ENCODE measurements at regions not wholly inside any gene's neighbourhood (a gene's known extent, or its start where the extent isn't known, plus 50 kb on each side); places are given as distances from the start of the nearest gene placed in this dataset.

DNA sequence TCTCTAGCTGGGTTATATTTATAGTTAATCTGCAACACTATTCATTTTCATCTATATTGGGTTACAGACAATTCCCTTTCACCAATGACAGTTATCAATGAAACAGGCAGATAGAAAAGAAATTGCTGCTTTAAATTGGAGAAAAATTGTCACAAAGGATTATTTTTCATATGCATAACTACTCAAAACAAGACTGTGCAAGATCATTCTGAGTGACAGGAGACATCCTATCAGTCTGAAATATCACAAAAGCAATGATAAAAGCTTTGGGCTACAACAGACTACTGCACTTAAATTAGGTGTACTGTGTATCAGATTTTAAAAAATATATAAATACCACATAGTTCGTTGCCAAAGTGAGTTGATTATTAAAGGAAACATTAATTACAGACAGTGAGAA is 722.6 kb downstream of the ARAP2 start:
- H3K27me3 Mint-ChIP-seq (ENCODE audit: insufficient read depth, unreplicated experiment) = no peaks in the 10 kb centered on the region
- POLR2A ChIA-PET = no interaction called here
- TF ChIP-seq, protein P1, sequence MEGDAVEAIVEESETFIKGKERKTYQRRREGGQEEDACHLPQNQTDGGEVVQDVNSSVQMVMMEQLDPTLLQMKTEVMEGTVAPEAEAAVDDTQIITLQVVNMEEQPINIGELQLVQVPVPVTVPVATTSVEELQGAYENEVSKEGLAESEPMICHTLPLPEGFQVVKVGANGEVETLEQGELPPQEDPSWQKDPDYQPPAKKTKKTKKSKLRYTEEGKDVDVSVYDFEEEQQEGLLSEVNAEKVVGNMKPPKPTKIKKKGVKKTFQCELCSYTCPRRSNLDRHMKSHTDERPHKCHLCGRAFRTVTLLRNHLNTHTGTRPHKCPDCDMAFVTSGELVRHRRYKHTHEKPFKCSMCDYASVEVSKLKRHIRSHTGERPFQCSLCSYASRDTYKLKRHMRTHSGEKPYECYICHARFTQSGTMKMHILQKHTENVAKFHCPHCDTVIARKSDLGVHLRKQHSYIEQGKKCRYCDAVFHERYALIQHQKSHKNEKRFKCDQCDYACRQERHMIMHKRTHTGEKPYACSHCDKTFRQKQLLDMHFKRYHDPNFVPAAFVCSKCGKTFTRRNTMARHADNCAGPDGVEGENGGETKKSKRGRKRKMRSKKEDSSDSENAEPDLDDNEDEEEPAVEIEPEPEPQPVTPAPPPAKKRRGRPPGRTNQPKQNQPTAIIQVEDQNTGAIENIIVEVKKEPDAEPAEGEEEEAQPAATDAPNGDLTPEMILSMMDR (IDR thresholded peaks at IDR 0.05; ENCODE audit: unreplicated experiment) = no peak

DNA sequence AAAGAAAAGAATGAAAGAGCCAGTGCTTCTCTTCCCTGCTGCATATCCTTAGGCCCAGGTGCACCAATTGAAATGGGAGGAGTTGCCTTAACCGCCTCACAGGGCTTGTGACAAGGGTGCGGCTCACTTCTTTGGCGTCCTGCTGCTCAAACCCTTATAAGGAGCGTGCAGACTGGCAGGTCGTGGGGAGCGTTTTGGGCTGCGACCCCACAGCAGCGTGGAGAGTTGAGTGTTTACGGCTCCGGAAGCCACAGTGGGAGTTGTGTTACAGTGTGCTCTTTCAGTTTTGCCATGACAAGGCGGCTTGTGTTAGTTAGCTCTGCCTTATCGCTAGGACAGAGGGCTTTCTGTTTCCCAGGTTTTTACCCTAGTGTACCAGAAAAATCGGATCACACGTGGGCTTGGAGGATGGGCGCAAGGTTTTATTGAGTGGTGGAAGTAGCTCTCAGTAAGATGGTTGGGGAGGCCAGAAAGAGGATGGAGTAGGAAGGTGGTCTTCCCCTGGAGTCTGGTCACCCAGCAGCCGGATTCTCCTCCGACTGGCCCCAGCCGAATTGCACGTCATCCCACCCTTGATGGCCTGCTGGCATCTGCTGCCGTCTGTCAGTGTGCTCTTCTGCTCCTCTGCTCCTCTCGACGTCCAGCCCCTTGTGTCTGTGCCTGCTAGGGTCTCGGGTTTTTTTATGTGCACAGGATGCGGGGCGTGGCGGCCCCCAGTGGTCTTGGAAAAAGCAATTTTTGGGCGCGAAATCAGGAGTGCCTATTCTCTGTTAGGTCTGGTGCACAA is 718.9 kb downstream of the ARAP2 start:
- peaks cover 7% of the 10 kb centered on the region for H3K36me3 Mint-ChIP-seq (ENCODE audit: insufficient read depth, unreplicated experiment)
- no peaks in the 10 kb centered on the region for H3K27me3 Mint-ChIP-seq (ENCODE audit: insufficient read depth, unreplicated experiment)
- H3K4me1 Mint-ChIP-seq (ENCODE audit: insufficient read depth, unreplicated experiment) = peaks cover 12% of the 10 kb centered on the region
- no TSS peak for BruUV-seq (replicated peaks)
- intact Hi-C loops (cut with micrococcal nuclease) = no loop called here
- H3K9me3 Mint-ChIP-seq (ENCODE audit: unreplicated experiment) = peaks cover 32% of the 10 kb centered on the region
- H3K27ac Mint-ChIP-seq (ENCODE audit: low read depth, unreplicated experiment) = no peak overlapping the region
- ChIA-PET CTCF (no interaction called here), POLR2A (interaction anchor here (1.3 kb wide), 1 partner anchor 13 kb away, joined by 3 read pairs; no protein-coding TSS in a partner anchor)
- H3K4me3 Mint-ChIP-seq (ENCODE audit: unreplicated experiment) = no peak overlapping the region
- TF ChIP-seq, protein P1 (IDR thresholded peaks at IDR 0.05; ENCODE audit: unreplicated experiment) = no peak
- no peak for DNase-seq (ENCODE audit: unreplicated experiment)

More for the DNA sequence above, 722.6 kb downstream of the ARAP2 start:
- intact Hi-C loops (cut with micrococcal nuclease) = no loop called here
- Mint-ChIP-seq H3K9me3 (ENCODE audit: unreplicated experiment) (peaks cover 18% of the 10 kb centered on the region), H3K27ac (ENCODE audit: low read depth, unreplicated experiment) (peak overlapping the region; percentile 78), H3K4me3 (ENCODE audit: unreplicated experiment) (no peak overlapping the region), H3K36me3 (ENCODE audit: insufficient read depth, unreplicated experiment) (peaks cover 7% of the 10 kb centered on the region), H3K4me1 (ENCODE audit: insufficient read depth, unreplicated experiment) (peaks cover 12% of the 10 kb centered on the region)
- no TSS peak for BruUV-seq (replicated peaks)
- CTCF ChIA-PET = interaction anchor here (0.7 kb wide), 1 partner anchor 1764 kb away, joined by 3 read pairs; no protein-coding TSS in a partner anchor
- DNase-seq (ENCODE audit: unreplicated experiment) = no peak

DNA sequence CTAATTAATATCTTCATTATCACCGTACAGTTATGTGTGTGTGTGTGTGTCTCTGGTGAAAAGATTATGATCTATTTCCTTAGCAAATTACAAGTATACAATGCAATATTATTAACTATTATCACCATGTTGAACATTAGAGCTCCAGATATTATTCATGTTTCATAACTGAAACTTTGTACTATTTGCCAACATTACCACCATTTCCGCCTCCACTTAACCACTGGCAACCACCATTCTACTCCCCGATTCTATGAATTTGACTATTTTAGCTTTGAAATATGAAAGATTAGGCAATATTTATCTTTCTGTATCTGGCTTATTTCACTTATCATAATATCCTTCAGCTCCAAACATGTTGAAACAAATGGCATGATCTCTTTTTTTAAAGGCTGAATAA is 717.9 kb downstream of the ARAP2 start:
- intact Hi-C loops (cut with micrococcal nuclease) = no loop called here
- TF ChIP-seq, protein P1 (IDR thresholded peaks at IDR 0.05; ENCODE audit: unreplicated experiment) = no peak

DNA sequence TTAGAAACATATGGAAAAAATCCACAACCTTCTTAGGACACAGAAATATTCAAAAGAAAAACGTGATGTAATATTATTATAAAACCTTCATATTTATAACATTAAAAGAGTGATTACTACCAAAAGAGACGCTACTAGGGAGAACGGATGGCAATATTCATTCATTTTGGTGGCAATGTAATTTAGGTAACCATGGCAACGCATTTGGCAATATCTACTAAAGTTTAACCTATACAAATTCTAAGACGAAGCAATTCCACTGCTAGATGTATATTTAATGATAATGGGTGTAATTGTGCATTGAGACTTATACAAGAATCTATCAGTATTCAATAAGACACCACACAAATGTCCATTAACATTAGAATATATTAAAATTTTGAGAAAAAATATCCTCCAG is 709.4 kb downstream of the ARAP2 start:
- DNase-seq (ENCODE audit: unreplicated experiment) = no peak
- Mint-ChIP-seq H3K4me3 (ENCODE audit: unreplicated experiment) (no peak overlapping the region), H3K36me3 (ENCODE audit: insufficient read depth, unreplicated experiment) (no peaks in the 10 kb centered on the region), H3K4me1 (ENCODE audit: insufficient read depth, unreplicated experiment) (peaks cover 9% of the 10 kb centered on the region), H3K9me3 (ENCODE audit: unreplicated experiment) (peaks cover 5% of the 10 kb centered on the region), H3K27ac (ENCODE audit: low read depth, unreplicated experiment) (no peak overlapping the region), H3K27me3 (ENCODE audit: insufficient read depth, unreplicated experiment) (no peaks in the 10 kb centered on the region)
- TF ChIP-seq, protein P1 (IDR thresholded peaks at IDR 0.05; ENCODE audit: unreplicated experiment) = no peak
- ChIA-PET POLR2A (no interaction called here), CTCF (no interaction called here)
- intact Hi-C loops (cut with micrococcal nuclease) = no loop called here
- no TSS peak for BruUV-seq (replicated peaks)

More for the DNA sequence above, 717.9 kb downstream of the ARAP2 start:
- Mint-ChIP-seq H3K9me3 (ENCODE audit: unreplicated experiment) (peaks cover 25% of the 10 kb centered on the region), H3K27ac (ENCODE audit: low read depth, unreplicated experiment) (no peak overlapping the region), H3K36me3 (ENCODE audit: insufficient read depth, unreplicated experiment) (peaks cover 7% of the 10 kb centered on the region), H3K4me1 (ENCODE audit: insufficient read depth, unreplicated experiment) (peaks cover 1% of the 10 kb centered on the region), H3K27me3 (ENCODE audit: insufficient read depth, unreplicated experiment) (no peaks in the 10 kb centered on the region), H3K4me3 (ENCODE audit: unreplicated experiment) (no peak overlapping the region)
- ChIA-PET CTCF (no interaction called here), POLR2A (no interaction called here)
- no TSS peak for BruUV-seq (replicated peaks)
- DNase-seq (ENCODE audit: unreplicated experiment) = no peak

All from MCF 10A (cell line).